HEK293 (cell line): ENCODE measurements at regions not wholly inside any gene's neighbourhood (a gene's known extent, or its start where the extent isn't known, plus 50 kb on each side); places are given as distances from the start of the nearest gene placed in this dataset.

Source experiments
- CTCF ChIA-PET: fragments of 350-600 bp; formaldehyde crosslinking; extraction: SDS; loops from one replicate; lab custom pipeline; 2021; ENCODE audit warnings: antibody characterized with exemption; lab: Yijun Ruan, JAX
- POLR2A ChIA-PET: fragments of 300-600 bp; formaldehyde crosslinking; extraction: SDS; loops from one replicate; lab custom pipeline; 2020; ENCODE audit warnings: antibody characterized with exemption, inconsistent platforms; lab: Yijun Ruan, JAX
- H3K27ac ChIP-seq: fragments of 200-500 bp; sonication (Bioruptor generic); 2 replicates; pipeline ENCODE4 v1.5.1; 2014; ENCODE audit warnings: low read depth, low read length, control low read depth, inconsistent platforms; ENCODE audit errors: extremely low read depth
- H3K36me3 ChIP-seq, 2 experiments: fragments of 200-500 bp in 1 of 2; sonication (Bioruptor generic) in 1 of 2; 1 replicate in 1 of 2; 2 replicates in 1 of 2; pipeline ENCODE4 v1.5.1; 2014 to 2017; ENCODE audit warnings: inconsistent platforms in 2 of 2, low read length in 2 of 2; ENCODE audit not compliant: control insufficient read depth in 2 of 2, insufficient read depth in 1 of 2
- H3K4me1 ChIP-seq: fragments of 200-500 bp; sonication (Bioruptor generic); 2 replicates; pipeline ENCODE4 v1.5.1; 2014; ENCODE audit warnings: mild to moderate bottlenecking, low read length, inconsistent platforms; ENCODE audit not compliant: control insufficient read depth, insufficient read depth
- H3K4me3 ChIP-seq: 2 replicates; pipeline ENCODE4 v1.5.1; 2011; ENCODE audit warnings: low read depth, mild to moderate bottlenecking, control low read depth, low read length, moderate library complexity
- H3K9me3 ChIP-seq: fragments of 200-500 bp; sonication (Bioruptor generic); 2 replicates; pipeline ENCODE4 v1.5.1; 2014; ENCODE audit warnings: low read depth, low read length, inconsistent platforms; ENCODE audit not compliant: control insufficient read depth, insufficient read depth
- GFI1B ChIP-seq: fragments of 450-650 bp; formaldehyde crosslinking; IDR thresholded peaks from 2 replicates; pipeline ENCODE4 v1.5.1; 2016; ENCODE audit warnings: missing biosample characterization, missing genetic modification characterization
- KLF17 ChIP-seq: fragments of 450-650 bp; formaldehyde crosslinking; IDR thresholded peaks from 2 replicates; pipeline ENCODE4 v1.5.1; 2016; ENCODE audit warnings: missing biosample characterization, missing genetic modification characterization
- KLF7 ChIP-seq: fragments of 450-650 bp; formaldehyde crosslinking; IDR thresholded peaks from 2 replicates; pipeline ENCODE4 v1.5.1; 2016; ENCODE audit warnings: missing biosample characterization, missing genetic modification characterization, borderline replicate concordance
- KLF9 ChIP-seq: fragments of 450-650 bp; formaldehyde crosslinking; IDR thresholded peaks from 2 replicates; pipeline ENCODE4 v1.5.1; 2016; ENCODE audit warnings: missing biosample characterization, missing genetic modification characterization, low read depth
- SP2 ChIP-seq: fragments of 450-650 bp; formaldehyde crosslinking; IDR thresholded peaks from 2 replicates; pipeline ENCODE4 v1.5.1; 2016; ENCODE audit warnings: missing biosample characterization, missing genetic modification characterization
- YY1 ChIP-seq: fragments of 450-650 bp; formaldehyde crosslinking; IDR thresholded peaks from 2 replicates; pipeline ENCODE4 v1.5.1; 2018; ENCODE audit warnings: missing biosample characterization, missing genetic modification characterization
- ZBTB11 ChIP-seq: fragments of 450-650 bp; formaldehyde crosslinking; conservative IDR thresholded peaks from 2 replicates; pipeline ENCODE4 v1.5.1; 2016; ENCODE audit warnings: low read depth, missing biosample characterization, missing genetic modification characterization
- ZBTB44 ChIP-seq: fragments of 450-650 bp; IDR thresholded peaks from 2 replicates; pipeline ENCODE4 v1.5.1; 2018; ENCODE audit warnings: missing biosample characterization, mild to moderate bottlenecking, missing genetic modification characterization
- ZBTB7A ChIP-seq: fragments of 450-650 bp; formaldehyde crosslinking; IDR thresholded peaks from 2 replicates; pipeline ENCODE4 v1.5.1; 2016; ENCODE audit warnings: low read depth, missing biosample characterization, missing genetic modification characterization
- ZFHX2 ChIP-seq: fragments of 450-650 bp; formaldehyde crosslinking; conservative IDR thresholded peaks from 2 replicates; pipeline ENCODE4 v1.5.1; 2016; ENCODE audit warnings: missing biosample characterization, missing genetic modification characterization
- ZNF10 ChIP-seq: fragments of 450-650 bp; formaldehyde crosslinking; IDR thresholded peaks from 2 replicates; pipeline ENCODE4 v1.5.1; 2017; ENCODE audit warnings: missing biosample characterization, missing genetic modification characterization
- ZNF121 ChIP-seq: fragments of 450-650 bp; formaldehyde crosslinking; IDR thresholded peaks from 2 replicates; pipeline ENCODE4 v1.5.1; 2016; ENCODE audit warnings: missing biosample characterization, missing genetic modification characterization
- ZNF202 ChIP-seq: fragments of 450-650 bp; formaldehyde crosslinking; IDR thresholded peaks from 2 replicates; pipeline ENCODE4 v1.5.1; 2016; ENCODE audit warnings: missing biosample characterization, missing genetic modification characterization, borderline replicate concordance
- ZNF248 ChIP-seq: fragments of 450-650 bp; formaldehyde crosslinking; IDR thresholded peaks from 2 replicates; pipeline ENCODE4 v1.5.1; 2017; ENCODE audit warnings: missing biosample characterization, missing genetic modification characterization
- ZNF274 ChIP-seq, 2 experiments: fragments of 200-500 bp in 1 of 2; fragments of 450-650 bp in 1 of 2; sonication (Bioruptor generic) in 1 of 2; formaldehyde crosslinking in 1 of 2; IDR thresholded peaks; 2 replicates each; pipeline versions ENCODE4 v1.5.1 to v1.6.1; 2014 to 2016; ENCODE audit warnings: borderline replicate concordance in 1 of 2, inconsistent platforms in 1 of 2, low read length in 1 of 2, missing biosample characterization in 1 of 2, missing genetic modification characterization in 1 of 2
- ZNF404 ChIP-seq: fragments of 450-650 bp; formaldehyde crosslinking; IDR thresholded peaks from 2 replicates; pipeline ENCODE4 v1.5.1; 2017; ENCODE audit warnings: missing biosample characterization, missing genetic modification characterization
- ZNF423 ChIP-seq: fragments of 450-650 bp; formaldehyde crosslinking; IDR thresholded peaks from 2 replicates; pipeline ENCODE4 v1.5.1; 2016; ENCODE audit warnings: missing biosample characterization, missing genetic modification characterization
- ZNF473 ChIP-seq: fragments of 450-650 bp; formaldehyde crosslinking; IDR thresholded peaks from 2 replicates; pipeline ENCODE4 v1.5.1; 2017; ENCODE audit warnings: missing biosample characterization, missing genetic modification characterization
- ZNF530 ChIP-seq: fragments of 450-650 bp; formaldehyde crosslinking; IDR thresholded peaks from 2 replicates; pipeline ENCODE4 v1.5.1; 2016; ENCODE audit warnings: low read depth, missing biosample characterization, missing genetic modification characterization
- ZNF660 ChIP-seq: fragments of 450-650 bp; IDR thresholded peaks from 2 replicates; pipeline ENCODE4 v1.5.1; 2018; ENCODE audit warnings: missing biosample characterization, mild to moderate bottlenecking, missing genetic modification characterization
- ZNF76 ChIP-seq: fragments of 450-650 bp; formaldehyde crosslinking; IDR thresholded peaks from 2 replicates; pipeline ENCODE4; 2016; ENCODE audit warnings: low read depth, missing biosample characterization, missing genetic modification characterization, borderline replicate concordance
- ZNF776 ChIP-seq: fragments of 450-650 bp; formaldehyde crosslinking; IDR thresholded peaks from 2 replicates; pipeline ENCODE4 v1.5.0; 2017; ENCODE audit warnings: missing biosample characterization, missing genetic modification characterization, borderline replicate concordance
- ZNF837 ChIP-seq: fragments of 450-650 bp; formaldehyde crosslinking; IDR thresholded peaks from 2 replicates; pipeline ENCODE4 v1.5.1; 2016; ENCODE audit warnings: missing biosample characterization, missing genetic modification characterization
- ZSCAN5A ChIP-seq: fragments of 450-650 bp; formaldehyde crosslinking; IDR thresholded peaks from 2 replicates; pipeline ENCODE4 v1.5.1; 2016; ENCODE audit warnings: missing biosample characterization, missing genetic modification characterization
- TF ChIP-seq, protein P1 (sequence below): fragments of 450-650 bp; formaldehyde crosslinking; optimal IDR thresholded peaks from 2 replicates; pipeline ENCODE3; 2016; ENCODE audit warnings: missing biosample characterization, mild to moderate bottlenecking, missing genetic modification characterization

DNA sequence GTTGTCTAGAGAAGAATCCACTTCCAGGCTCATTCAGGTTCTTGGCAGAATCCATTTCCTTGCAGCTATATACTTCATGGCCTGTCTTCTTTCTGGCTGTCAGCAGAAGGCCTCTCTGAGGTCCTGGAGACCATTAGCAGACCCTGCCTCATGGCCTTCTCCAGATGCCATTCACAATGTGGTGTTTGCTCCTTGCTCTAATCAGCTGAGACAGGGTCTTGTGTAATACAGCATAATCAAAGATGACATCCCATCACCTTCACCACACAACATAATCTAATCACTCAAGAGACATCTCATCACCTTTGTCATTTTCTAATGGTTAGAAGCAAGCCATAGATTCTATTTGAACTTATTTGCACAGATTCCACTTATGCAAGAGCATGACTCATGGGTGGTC lies 403.9 kb upstream of the LRRC7 start:
- Histone ChIP-seq H3K4me1 (no peaks in the 10 kb centered on the region), H3K9me3 (no peaks in the 10 kb centered on the region), H3K4me3 (no peak overlapping the region), H3K36me3 (no peaks in the 10 kb centered on the region), H3K27ac (no peak overlapping the region)
- TF ChIP-seq ZNF202 (no peak), ZNF423 (tag by site-specific recombination) (no peak), ZNF404 (tag by site-specific recombination) (no peak), YY1 (tag by site-specific recombination) (no peak), SP2 (tag by site-specific recombination) (no peak), ZNF473 (tag by site-specific recombination) (no peak)
- TF ChIP-seq, protein P1, sequence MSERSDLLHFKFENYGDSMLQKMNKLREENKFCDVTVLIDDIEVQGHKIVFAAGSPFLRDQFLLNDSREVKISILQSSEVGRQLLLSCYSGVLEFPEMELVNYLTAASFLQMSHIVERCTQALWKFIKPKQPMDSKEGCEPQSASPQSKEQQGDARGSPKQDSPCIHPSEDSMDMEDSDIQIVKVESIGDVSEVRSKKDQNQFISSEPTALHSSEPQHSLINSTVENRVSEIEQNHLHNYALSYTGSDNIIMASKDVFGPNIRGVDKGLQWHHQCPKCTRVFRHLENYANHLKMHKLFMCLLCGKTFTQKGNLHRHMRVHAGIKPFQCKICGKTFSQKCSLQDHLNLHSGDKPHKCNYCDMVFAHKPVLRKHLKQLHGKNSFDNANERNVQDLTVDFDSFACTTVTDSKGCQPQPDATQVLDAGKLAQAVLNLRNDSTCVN (tag by site-specific recombination): no peak
- ChIA-PET CTCF (interaction anchor here (1.2 kb wide), 1 partner anchor 24 kb away, joined by 4 read pairs; no protein-coding TSS in a partner anchor), POLR2A (no interaction called here)

DNA sequence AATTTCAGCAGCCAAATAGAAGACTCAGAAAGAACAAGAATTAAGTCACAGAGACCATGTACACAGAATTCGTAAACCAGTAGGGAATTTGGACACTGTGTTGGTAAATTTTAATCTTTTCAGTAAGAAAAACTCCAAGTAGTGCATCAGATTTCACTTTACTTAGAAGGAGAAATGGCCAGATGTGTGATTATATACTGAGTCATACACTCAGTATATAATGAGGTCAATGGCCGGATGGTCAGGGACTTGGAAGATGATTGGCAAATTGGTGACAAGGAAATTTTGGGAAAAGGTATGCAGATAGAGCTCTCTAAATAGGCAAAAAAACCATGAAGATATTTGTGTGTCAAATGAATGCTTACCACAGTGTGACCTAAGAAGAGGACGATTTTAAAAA lies 399.8 kb upstream of the LRRC7 start:
- no peaks in the 10 kb centered on the region for H3K4me1 ChIP-seq
- CTCF ChIA-PET: interaction anchor here (0.7 kb wide), 1 partner anchor 263 kb away, joined by 3 read pairs; no protein-coding TSS in a partner anchor
- POLR2A ChIA-PET: no interaction called here

DNA sequence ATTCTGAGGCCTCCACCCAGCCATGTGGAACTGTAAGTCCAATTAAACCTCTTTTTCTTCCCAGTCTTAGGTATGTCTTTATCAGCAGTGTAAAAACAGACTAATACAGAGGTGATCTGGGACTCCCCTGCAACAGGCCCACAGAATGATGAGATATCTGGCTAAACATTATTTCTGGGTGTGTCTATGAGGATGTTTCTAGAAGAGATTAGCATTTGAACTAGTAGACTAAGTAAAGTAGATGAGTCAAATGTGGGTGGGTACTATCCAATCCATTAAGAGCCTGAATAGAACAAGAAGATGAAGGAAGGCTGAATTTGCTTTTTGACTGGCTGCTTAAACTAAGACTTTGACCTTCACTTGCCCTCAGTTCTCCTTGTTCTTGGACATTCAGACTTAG lies 396.5 kb upstream of the LRRC7 start:
- ChIA-PET POLR2A (no interaction called here), CTCF (interaction anchor here (1.1 kb wide), 1 partner anchor 89 kb away, joined by 3 read pairs; no protein-coding TSS in a partner anchor)
- Histone ChIP-seq H3K9me3 (no peaks in the 10 kb centered on the region), H3K36me3 (no peaks in the 10 kb centered on the region), H3K4me1 (no peaks in the 10 kb centered on the region), H3K27ac (no peak overlapping the region), H3K4me3 (no peak overlapping the region)
- TF ChIP-seq ZNF274 (IDR thresholded peaks at IDR 0.05; ENCODE audit: low read length): no peak
- TF ChIP-seq ZNF274 (tag by site-specific recombination; IDR thresholded peaks at IDR 0.05; ENCODE audit: borderline replicate concordance): no peak
- no peak for TF ChIP-seq ZNF10 (tag by site-specific recombination)
- TF ChIP-seq KLF7 (tag by site-specific recombination): no peak
- no peak for TF ChIP-seq ZBTB11 (tag by site-specific recombination)
- no peak for TF ChIP-seq GFI1B (tag by site-specific recombination)
- TF ChIP-seq KLF17 (tag by site-specific recombination): no peak
- no peak for TF ChIP-seq ZNF121 (tag by site-specific recombination)
- no peak for TF ChIP-seq ZNF530 (tag by site-specific recombination)
- no peak for TF ChIP-seq ZBTB44
- no peak for TF ChIP-seq KLF9 (tag by site-specific recombination)
- no peak for TF ChIP-seq ZNF837
- TF ChIP-seq ZNF660 (tag by site-specific recombination): no peak
- TF ChIP-seq ZNF776 (tag by site-specific recombination): no peak

More for the DNA sequence above, 399.8 kb upstream of the LRRC7 start:
- no peaks in the 10 kb centered on the region for H3K9me3 ChIP-seq
- H3K36me3 ChIP-seq: no peaks in the 10 kb centered on the region
- no peak overlapping the region for H3K27ac ChIP-seq
- no peak for TF ChIP-seq ZFHX2 (tag by site-specific recombination)
- TF ChIP-seq ZSCAN5A (tag by site-specific recombination): no peak
- no peak for TF ChIP-seq ZBTB7A (tag by site-specific recombination)
- TF ChIP-seq ZNF76 (tag by site-specific recombination): no peak
- TF ChIP-seq ZNF248 (tag by site-specific recombination): no peak
- H3K4me3 ChIP-seq: no peak overlapping the region
